GM23338 (cell line): ENCODE measurements at regions not wholly inside any gene's neighbourhood (a gene's known extent, or its start where the extent isn't known, plus 50 kb on each side); places are given as distances from the start of the nearest gene placed in this dataset.

Source experiments
- ATAC-seq: fragments of 200-7000 bp; cut with Tn5 transposase; 3 replicates; pipeline ENCODE4 v1.9.1; 2020
- DNase-seq: peaks from one replicate; pipeline ENCODE4 v3.0.0-alpha.2; 2015; ENCODE audit warnings: low spot score
- H2AFZ ChIP-seq: fragments of 200-600 bp; sonication (generic); 2 replicates; pipeline ENCODE4 v1.8.0; 2016; ENCODE audit warnings: antibody characterized with exemption, mild to moderate bottlenecking, moderate library complexity
- H3F3A ChIP-seq: fragments of 200-600 bp; sonication (generic); replicated peaks from 2 replicates; pipeline ENCODE4 v1.8.0; 2017; ENCODE audit warnings: antibody characterized with exemption, mixed run types, low read depth
- H3K27ac ChIP-seq: fragments of 200-600 bp; sonication (generic); 2 replicates; pipeline ENCODE4 v1.6.1; 2016; ENCODE audit warnings: low read depth
- H3K27me3 ChIP-seq: fragments of 200-600 bp; sonication (generic); 2 replicates; pipeline ENCODE4 v1.8.0; 2016; ENCODE audit warnings: mild to moderate bottlenecking, mixed run types, moderate library complexity; ENCODE audit not compliant: insufficient read depth
- H3K36me3 ChIP-seq: fragments of 200-600 bp; sonication (generic); 2 replicates; pipeline ENCODE4 v1.8.0; 2016; ENCODE audit warnings: mild to moderate bottlenecking; ENCODE audit not compliant: insufficient read depth
- H3K4me1 ChIP-seq: fragments of 200-600 bp; sonication (generic); 2 replicates; pipeline ENCODE4 v1.8.0; 2016; ENCODE audit warnings: mild to moderate bottlenecking, moderate library complexity; ENCODE audit not compliant: insufficient read depth
- H3K4me2 ChIP-seq: fragments of 200-600 bp; sonication (generic); 2 replicates; pipeline ENCODE4 v1.7.1; 2017; ENCODE audit warnings: mixed run types
- H3K4me3 ChIP-seq: fragments of 200-600 bp; sonication (generic); 2 replicates; pipeline ENCODE4 v1.6.1; 2016; ENCODE audit warnings: mixed run types
- H3K79me2 ChIP-seq: fragments of 200-600 bp; sonication (generic); replicated peaks from 2 replicates; pipeline ENCODE4 v1.8.0; 2017; ENCODE audit warnings: mild to moderate bottlenecking; ENCODE audit not compliant: insufficient read depth
- H3K9me2 ChIP-seq: fragments of 200-600 bp; sonication (generic); 2 replicates; pipeline ENCODE4 v1.8.0; 2017; ENCODE audit not compliant: insufficient read depth
- H4K20me1 ChIP-seq: fragments of 200-600 bp; sonication (generic); replicated peaks from 2 replicates; pipeline ENCODE4 v1.8.0; 2017; ENCODE audit warnings: mild to moderate bottlenecking; ENCODE audit not compliant: insufficient read depth
- H3K27ac Mint-ChIP-seq: 2 replicates; pipeline ENCODE4 v1.8.0; 2020; ENCODE audit warnings: inconsistent platforms, mild to moderate bottlenecking, moderate library complexity, mixed read lengths
- H3K27me3 Mint-ChIP-seq: 3 replicates; pipeline ENCODE4 v1.8.0; 2022; ENCODE audit warnings: low read depth, mild to moderate bottlenecking, moderate library complexity, mixed read lengths, inconsistent platforms; ENCODE audit not compliant: insufficient read depth, poor library complexity
- H3K36me3 Mint-ChIP-seq: 3 replicates; pipeline ENCODE4 v1.8.0; 2021; ENCODE audit warnings: low read depth, mild to moderate bottlenecking, inconsistent platforms, moderate library complexity, mixed read lengths
- H3K4me1 Mint-ChIP-seq: 3 replicates; pipeline ENCODE4 v1.8.0; 2020; ENCODE audit warnings: mild to moderate bottlenecking, inconsistent platforms, mixed read lengths
- H3K4me3 Mint-ChIP-seq: 3 replicates; pipeline ENCODE4 v1.8.0; 2021; ENCODE audit warnings: moderate library complexity, mild to moderate bottlenecking, inconsistent platforms, mixed read lengths
- H3K9me3 Mint-ChIP-seq: 3 replicates; pipeline ENCODE4 v1.8.0; 2020; ENCODE audit warnings: moderate library complexity, mild to moderate bottlenecking, inconsistent platforms, mixed read lengths
- CTCF ChIP-seq, 2 experiments: fragments of 200-600 bp in 1 of 2; sonication (generic) in 1 of 2; conservative IDR thresholded peaks; 2 replicates each; pipeline versions ENCODE4 v1.5.1 to v1.6.1; 2016 to 2017; ENCODE audit warnings: antibody characterized with exemption in 2 of 2, low read depth in 2 of 2, mild to moderate bottlenecking in 2 of 2, moderate library complexity in 1 of 2
- ETS1 ChIP-seq: IDR thresholded peaks from 2 replicates; pipeline ENCODE4 v1.6.1; 2016; ENCODE audit warnings: antibody characterized with exemption
- EZH2phosphoT487 ChIP-seq: fragments of 200-600 bp; sonication (generic); IDR thresholded peaks from one replicate; pipeline ENCODE4 v1.8.1; 2018; ENCODE audit warnings: antibody characterized with exemption; ENCODE audit not compliant: unreplicated experiment
- JUNB ChIP-seq: IDR thresholded peaks from one replicate; pipeline ENCODE4 v1.6.1; 2016; ENCODE audit warnings: antibody characterized with exemption; ENCODE audit not compliant: unreplicated experiment
- NANOG ChIP-seq: IDR thresholded peaks from 2 replicates; pipeline ENCODE4 v1.6.1; 2016; ENCODE audit warnings: antibody characterized with exemption, borderline replicate concordance
- POLR2AphosphoS5 ChIP-seq: IDR thresholded peaks from 2 replicates; pipeline ENCODE4 v1.6.1; 2016; ENCODE audit warnings: antibody characterized with exemption, low read depth
- REST ChIP-seq: IDR thresholded peaks from one replicate; pipeline ENCODE4 v1.6.1; 2018; ENCODE audit warnings: antibody characterized with exemption; ENCODE audit not compliant: unreplicated experiment
- STAT1 ChIP-seq: IDR thresholded peaks from one replicate; pipeline ENCODE4 v1.6.1; 2016; ENCODE audit warnings: antibody characterized with exemption; ENCODE audit not compliant: unreplicated experiment
- ZNF114 ChIP-seq: fragments of 250-450 bp; sonication (Bioruptor Pico); IDR thresholded peaks from 2 replicates; pipeline ENCODE4 v1.5.0; 2020; ENCODE audit warnings: mild to moderate bottlenecking, moderate library complexity
- ZNF331 ChIP-seq: fragments of 250-450 bp; sonication (Bioruptor Pico); IDR thresholded peaks from 2 replicates; pipeline ENCODE4 v1.5.0; 2020; ENCODE audit warnings: low read depth, mild to moderate bottlenecking, moderate library complexity
- ZNF462 ChIP-seq: fragments of 250-450 bp; sonication (Bioruptor Pico); IDR thresholded peaks from 2 replicates; pipeline ENCODE4 v1.5.0; 2020; ENCODE audit warnings: mild to moderate bottlenecking, moderate library complexity

GRCh38 chr13:55000844-55001243, 1972.2 kb downstream of the OLFM4 start:
- Mint-ChIP-seq H3K4me3 (no peak overlapping the region), H3K9me3 (peaks cover 43% of the 10 kb centered on the region), H3K4me1 (peaks cover 43% of the 10 kb centered on the region), H3K36me3 (peaks cover 71% of the 10 kb centered on the region), H3K27ac (peak overlapping the region; percentile 86), H3K27me3 (no peaks in the 10 kb centered on the region)
- Histone ChIP-seq H3K27ac (peak overlapping the region; percentile 76), H3K36me3 (peaks cover 9% of the 10 kb centered on the region; the same call in 1 of the 2 replicates), H3K9me2 (peaks cover 11% of the 10 kb centered on the region), H3K4me3 (no peak overlapping the region), H3K4me2 (0 out of 2 replicates have a peak overlapping the region, but pooled peaks have one; percentile 30), H3K79me2 (no peaks in the 10 kb centered on the region), H3K4me1 (peaks cover 42% of the 10 kb centered on the region), H4K20me1 (no peaks in the 10 kb centered on the region), H3K27me3 (no peaks in the 10 kb centered on the region), H3F3A (0 out of 2 replicates have a peak, but pooled peaks cover 4% of the 10 kb centered on the region), H2AFZ (no peak overlapping the region)
- TF ChIP-seq ZNF331 (CRISPR knock-in tag), result no peak
- no peak for TF ChIP-seq REST
- no peak for TF ChIP-seq EZH2phosphoT487
- peak; percentile 66; the same call in 1 of the 2 replicates for TF ChIP-seq NANOG
- no peak for TF ChIP-seq STAT1
- peak; percentile 70 for TF ChIP-seq ZNF462 (CRISPR knock-in tag)
- no peak for TF ChIP-seq JUNB
- TF ChIP-seq CTCF (conservative IDR thresholded peaks at IDR 0.05; ENCODE audit: low read depth in 2 of 2), result no peak
- TF ChIP-seq ZNF114, result 0 out of 2 replicates have a peak, but pooled peaks have one; percentile 13
- peak; percentile 79 for TF ChIP-seq POLR2AphosphoS5
- 0 out of 2 replicates have a peak, but pooled peaks have one; percentile 55 for TF ChIP-seq ETS1
- DNase-seq (peak; percentile 75), ATAC-seq (peak; percentile 90)
